BLaER1 treated with 17β-estradiol and CSF1 and Interleukin-3, amounts not matched to agents 10 nM and 100 nM (cell line): ENCODE measurements at regions not wholly inside any gene's neighbourhood (a gene's known extent, or its start where the extent isn't known, plus 50 kb on each side); places are given as distances from the start of the nearest gene placed in this dataset.
"Not testable (repeated sequence)": the region's sequence is repeated elsewhere in the genome, so short reads cannot be mapped to it uniquely, and the experiment has no call there.

Source experiments
- H3K27ac ChIP-seq, 11 experiments: shearing (Covaris generic); formaldehyde crosslinking; 2 replicates each; pipeline ENCODE4 v1.8.1; 2022
- H3K27me3 ChIP-seq, 11 experiments: shearing (Covaris generic); formaldehyde crosslinking; 2 replicates each; pipeline ENCODE4 v1.8.1; 2022
- H3K36me3 ChIP-seq, 11 experiments: shearing (Covaris generic); formaldehyde crosslinking; 2 replicates each; pipeline ENCODE4 v1.8.1; 2022
- H3K4me1 ChIP-seq, 10 experiments: shearing (Covaris generic); formaldehyde crosslinking; 2 replicates each; pipeline ENCODE4 v1.8.1; 2022
- H3K4me2 ChIP-seq, 11 experiments: shearing (Covaris generic); formaldehyde crosslinking; 2 replicates each; pipeline ENCODE4 v1.8.1; 2022
- H3K4me3 ChIP-seq, 10 experiments: shearing (Covaris generic); formaldehyde crosslinking; 2 replicates each; pipeline ENCODE4 v1.8.1; 2022
- H3K9ac ChIP-seq, 11 experiments: shearing (Covaris generic); formaldehyde crosslinking; 2 replicates each; pipeline ENCODE4 v1.8.1; 2022
- H3K9me3 ChIP-seq, 11 experiments: shearing (Covaris generic); formaldehyde crosslinking; replicated peaks in 1 of 11; 2 replicates each; pipeline ENCODE4 v1.8.1; 2022
- H4K20me1 ChIP-seq, 11 experiments: shearing (Covaris generic); formaldehyde crosslinking; 2 replicates each; pipeline ENCODE4 v1.8.1; 2022
- Cebpa-rat ChIP-seq, 11 experiments: shearing (Covaris generic); IDR thresholded peaks; 2 replicates each; pipeline ENCODE4 v1.8.1; 2022

DNA sequence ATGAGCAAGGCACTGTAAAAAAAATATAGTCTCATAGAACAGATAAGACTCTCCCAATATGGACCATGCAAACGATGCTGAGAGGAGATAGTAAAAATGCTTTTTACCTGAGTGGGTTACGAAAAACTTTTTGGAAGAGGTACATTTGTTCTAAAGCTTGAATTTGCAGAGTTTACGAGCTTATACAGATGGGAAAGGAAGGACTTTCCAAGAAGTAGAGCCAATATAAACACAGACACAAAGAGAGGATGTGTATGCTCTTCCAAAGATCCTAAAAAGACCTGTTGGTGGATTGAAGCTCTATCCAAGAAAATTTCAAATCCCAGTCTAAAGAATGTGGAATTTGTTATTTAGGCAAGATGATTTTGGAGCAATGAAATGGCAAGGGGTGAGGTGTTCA lies 127.1 kb upstream of the SLCO6A1 start:
- Histone ChIP-seq H3K4me1 (peaks cover 17 to 49% (median 34%) of the 10 kb centered on the region in 10 experiments), H3K36me3 (no peaks in the 10 kb centered on the region), H3K27me3 (no peaks in the 10 kb centered on the region), H3K9me3 (peaks cover 0 to 9% (median 6%) of the 10 kb centered on the region in 11 experiments; a peak in 16 of 22 replicates), H4K20me1 (no peaks in the 10 kb centered on the region), H3K4me3 (no peak overlapping the region), H3K9ac (no peak overlapping the region), H3K4me2 (no peak overlapping the region), H3K27ac (no peak overlapping the region)
- no peak for TF ChIP-seq Cebpa-rat (IDR thresholded peaks at IDR 0.05)

DNA sequence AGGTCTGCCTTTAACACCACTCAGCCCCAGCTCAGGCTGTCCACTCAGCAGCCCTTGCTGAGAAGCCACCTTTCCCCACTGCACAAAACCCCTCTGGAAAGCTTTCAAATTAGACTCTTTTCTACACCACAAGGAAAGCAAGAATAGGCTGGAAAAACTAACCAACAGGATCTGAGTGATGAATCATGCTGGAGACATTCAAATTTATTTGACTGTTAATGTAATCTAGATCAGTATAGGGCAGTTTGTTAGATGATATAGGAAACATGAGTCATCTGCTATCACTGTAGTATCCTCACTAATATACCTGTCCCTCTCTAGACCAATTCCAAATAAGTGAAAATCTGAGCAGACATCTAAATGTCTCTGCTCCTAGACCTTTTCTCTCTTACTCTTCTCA lies 127.8 kb upstream of the PAM start:
- Histone ChIP-seq H3K9ac (no peak overlapping the region), H3K4me3 (no peak overlapping the region), H3K36me3 (no peaks in the 10 kb centered on the region), H3K27me3 (no peaks in the 10 kb centered on the region), H4K20me1 (no peaks in the 10 kb centered on the region), H3K4me1 (peaks cover 17 to 44% (median 30%) of the 10 kb centered on the region in 10 experiments), H3K4me2 (peak overlapping the region in 10 of 11 experiments; percentile 36 to 70 (median 56); a peak in 20 of 22 replicates), H3K9me3 (peaks cover 0 to 12% (median 0%) of the 10 kb centered on the region in 11 experiments; a peak in 2 of 22 replicates), H3K27ac (peak overlapping the region in 5 of 11 experiments; percentile 60 to 84 (median 80); a peak in 10 of 22 replicates)
- no peak for TF ChIP-seq Cebpa-rat (IDR thresholded peaks at IDR 0.05)

DNA sequence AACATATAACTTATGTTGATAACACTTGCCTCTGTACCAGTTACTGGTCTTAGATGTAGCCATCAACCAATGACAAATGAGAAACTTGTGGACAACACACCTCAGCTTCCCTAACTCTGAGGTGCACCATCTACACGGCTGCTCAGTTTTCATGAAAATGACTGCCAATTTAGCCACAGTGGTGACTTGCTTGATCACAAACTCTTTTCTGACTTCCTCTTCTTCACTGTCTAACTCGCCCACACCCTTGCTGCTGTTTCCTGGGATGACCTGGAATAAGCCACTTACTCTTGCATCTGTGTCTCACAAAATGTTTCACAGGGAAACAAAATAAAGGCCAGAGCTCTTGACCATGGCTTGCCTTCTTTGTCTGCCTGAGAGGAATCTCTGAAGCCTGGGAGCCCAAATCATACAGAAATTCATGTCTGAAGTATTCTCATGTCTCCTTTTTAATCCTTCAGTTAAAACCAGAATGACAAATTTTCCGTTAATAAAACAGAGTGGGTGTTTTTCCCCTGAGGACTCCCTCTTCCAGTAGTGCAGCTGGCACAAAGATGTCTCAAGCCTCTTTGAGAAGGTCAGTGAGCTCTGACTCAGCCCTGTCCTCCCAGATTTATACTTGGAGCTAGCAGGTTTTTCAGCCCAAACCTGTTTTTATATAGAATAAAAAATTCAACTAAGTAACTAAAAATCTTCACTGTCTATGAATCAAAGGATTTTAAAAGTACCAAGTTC lies 126.5 kb upstream of the PAM start:
- peak overlapping the region in 10 of 11 experiments; percentile 38 to 84 (median 57); a peak in 18 of 22 replicates for H3K27ac ChIP-seq
- peaks cover 1 to 16% (median 3%) of the 10 kb centered on the region in 11 experiments; a peak in 13 of 22 replicates for H3K9me3 ChIP-seq
- peak overlapping the region in 8 of 11 experiments; percentile 2 to 77 (median 53); a peak in 12 of 22 replicates for H3K9ac ChIP-seq
- H4K20me1 ChIP-seq, result no peaks in the 10 kb centered on the region
- no peak for TF ChIP-seq Cebpa-rat (IDR thresholded peaks at IDR 0.05)
- no peaks in the 10 kb centered on the region for H3K27me3 ChIP-seq
- peak overlapping the region; percentile 39 to 70 (median 65) for H3K4me2 ChIP-seq
- H3K4me1 ChIP-seq, result peaks cover 15 to 33% (median 25%) of the 10 kb centered on the region in 10 experiments
- no peaks in the 10 kb centered on the region for H3K36me3 ChIP-seq
- H3K4me3 ChIP-seq, result no peak overlapping the region; a peak in 3 of 20 replicates

DNA sequence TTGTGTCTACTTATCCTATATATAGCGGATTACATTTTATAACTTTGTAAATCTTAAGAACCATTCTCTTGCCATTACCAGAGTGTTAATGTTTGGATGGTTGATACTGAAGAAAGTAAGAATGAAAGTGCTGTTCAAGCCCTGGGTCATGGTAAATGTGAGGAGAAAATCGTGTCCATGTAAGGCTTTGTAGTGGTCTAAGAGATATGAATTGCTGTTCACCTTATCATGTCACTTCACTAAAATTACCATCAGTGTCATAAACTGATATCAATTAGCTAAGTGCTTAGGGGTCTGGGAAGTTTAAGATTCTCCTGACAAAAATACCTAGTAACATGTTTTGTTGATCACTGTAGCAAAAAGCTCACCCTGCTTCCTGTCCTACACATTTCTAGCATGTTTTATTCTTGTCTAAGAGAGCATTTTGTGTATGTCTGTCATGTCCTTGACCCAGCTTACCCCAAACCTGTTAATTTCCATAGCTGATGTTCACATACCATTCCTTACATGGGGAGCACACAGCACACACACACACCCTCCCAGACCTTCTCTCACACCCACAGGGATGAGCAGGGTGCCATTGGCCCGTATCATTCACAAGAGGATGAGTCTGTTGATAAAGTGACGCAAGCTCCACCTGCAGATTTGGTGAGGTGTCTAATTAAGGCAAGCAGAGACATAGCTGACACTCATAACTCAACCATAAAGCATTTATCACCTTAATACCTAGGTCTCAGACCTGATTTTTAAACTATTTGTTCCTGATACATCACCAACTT lies 125.1 kb upstream of the PAM start:
- H3K27ac ChIP-seq, result peak overlapping the region in 3 of 11 experiments; percentile 57 to 80 (median 78); a peak in 7 of 22 replicates
- TF ChIP-seq Cebpa-rat (IDR thresholded peaks at IDR 0.05), result no peak
- H4K20me1 ChIP-seq, result no peaks in the 10 kb centered on the region
- H3K4me3 ChIP-seq, result no peak overlapping the region
- peaks cover 15 to 30% (median 25%) of the 10 kb centered on the region in 10 experiments for H3K4me1 ChIP-seq
- peak overlapping the region in 3 of 11 experiments; percentile 6 to 24 (median 12); a peak in 2 of 22 replicates for H3K4me2 ChIP-seq
- peaks cover 7 to 22% (median 9%) of the 10 kb centered on the region in 11 experiments; a peak in 14 of 22 replicates for H3K9me3 ChIP-seq
- no peaks in the 10 kb centered on the region for H3K27me3 ChIP-seq
- H3K36me3 ChIP-seq, result no peaks in the 10 kb centered on the region
- H3K9ac ChIP-seq, result no peak overlapping the region

DNA sequence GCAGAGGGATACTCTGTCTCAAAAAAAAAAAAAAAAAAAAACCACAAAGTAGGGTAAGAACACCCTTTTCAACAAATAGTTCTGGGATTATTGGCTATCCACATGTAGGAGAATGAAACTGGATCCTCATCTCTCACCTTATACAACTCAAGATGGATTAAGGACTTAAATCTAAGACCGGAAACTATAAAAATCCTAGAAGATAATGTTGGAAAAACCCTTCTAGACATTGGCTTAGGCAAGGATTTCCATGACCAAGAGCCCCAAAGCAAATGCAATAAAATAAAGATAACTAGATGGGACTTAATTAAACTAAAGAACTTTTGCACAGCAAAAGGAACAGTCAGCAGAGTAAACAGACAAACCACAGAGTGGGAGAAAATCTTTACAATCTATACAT lies 119.7 kb upstream of the PAM start:
- H3K9ac ChIP-seq, H3K36me3 ChIP-seq, H3K27me3 ChIP-seq, H3K27ac ChIP-seq, H4K20me1 ChIP-seq, H3K4me1 ChIP-seq, H3K4me2 ChIP-seq, H3K4me3 ChIP-seq: not testable (repeated sequence)
- H3K9me3 ChIP-seq, result peaks cover 7 to 22% (median 9%) of the 10 kb centered on the region in 11 experiments; a peak in 14 of 22 replicates

DNA sequence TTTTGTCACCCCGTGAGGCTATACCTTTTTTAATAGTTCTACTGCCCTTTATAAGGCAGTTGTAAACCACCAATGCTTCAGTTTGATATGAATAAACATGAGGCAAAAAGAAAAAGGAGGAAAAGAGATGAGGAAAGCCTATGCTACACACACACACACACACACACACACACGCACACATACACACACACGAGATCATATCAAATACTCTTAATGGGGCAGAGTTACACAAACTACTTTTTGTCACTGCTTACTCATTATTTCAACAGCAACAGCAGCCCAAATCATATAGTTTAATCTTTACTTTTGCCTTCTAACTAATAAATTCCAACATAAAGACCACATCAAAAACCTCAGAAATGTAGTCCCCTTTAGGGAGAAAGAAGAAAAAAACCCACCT lies 116.8 kb upstream of the PAM start:
- H3K4me3 ChIP-seq, result no peak overlapping the region
- H3K27ac ChIP-seq, result no peak overlapping the region
- H3K36me3 ChIP-seq, result no peaks in the 10 kb centered on the region
- H3K9ac ChIP-seq, result no peak overlapping the region
- H4K20me1 ChIP-seq, result no peaks in the 10 kb centered on the region
- no peak overlapping the region for H3K4me2 ChIP-seq
- H3K27me3 ChIP-seq, result no peaks in the 10 kb centered on the region
- H3K4me1 ChIP-seq, result no peaks in the 10 kb centered on the region
- no peak for TF ChIP-seq Cebpa-rat (IDR thresholded peaks at IDR 0.05)
- H3K9me3 ChIP-seq, result peaks cover 7 to 19% (median 11%) of the 10 kb centered on the region in 11 experiments; a peak in 16 of 22 replicates

DNA sequence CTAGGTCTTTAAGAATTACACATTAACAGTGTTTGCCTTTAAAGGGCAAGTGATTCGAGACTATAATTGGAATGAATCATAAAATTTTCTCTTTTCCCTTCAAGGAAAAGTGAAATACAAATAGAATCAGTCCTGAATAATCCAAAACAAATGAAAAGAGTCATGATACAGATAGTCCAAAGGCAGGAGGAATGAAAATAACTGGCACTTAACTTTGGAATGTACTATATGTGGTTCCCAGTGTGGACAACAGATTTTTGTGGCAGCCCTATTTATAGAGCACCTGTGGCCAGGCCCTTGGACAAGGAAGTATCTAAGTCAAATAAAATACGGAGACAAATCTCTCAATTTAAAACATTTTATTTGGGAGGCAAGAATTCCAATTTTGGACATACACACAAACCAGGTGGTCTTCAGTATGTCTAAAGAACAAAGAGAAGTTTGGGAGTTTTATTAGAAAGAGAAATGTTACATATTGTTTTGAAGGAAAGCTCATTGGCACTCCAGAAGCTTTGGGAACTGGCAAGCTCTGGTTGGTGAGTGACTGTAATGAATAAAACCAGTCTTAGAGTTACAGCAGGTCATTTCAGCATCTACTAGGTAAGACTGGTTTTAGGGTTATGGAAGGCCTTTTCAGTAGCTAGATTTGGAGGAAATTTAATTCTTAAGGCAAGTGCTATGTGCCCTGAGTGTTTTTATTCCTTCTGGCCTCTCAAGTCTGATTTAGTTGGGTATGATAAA lies 116.0 kb upstream of the PAM start:
- Histone ChIP-seq H3K27ac (no peak overlapping the region), H3K27me3 (no peaks in the 10 kb centered on the region), H4K20me1 (no peaks in the 10 kb centered on the region), H3K9me3 (peaks cover under 1 to 12% (median 7%) of the 10 kb centered on the region in 11 experiments; a peak in 15 of 22 replicates), H3K36me3 (no peaks in the 10 kb centered on the region), H3K4me2 (no peak overlapping the region), H3K4me1 (no peaks in the 10 kb centered on the region), H3K9ac (no peak overlapping the region), H3K4me3 (no peak overlapping the region)
- TF ChIP-seq Cebpa-rat (IDR thresholded peaks at IDR 0.05), result no peak

DNA sequence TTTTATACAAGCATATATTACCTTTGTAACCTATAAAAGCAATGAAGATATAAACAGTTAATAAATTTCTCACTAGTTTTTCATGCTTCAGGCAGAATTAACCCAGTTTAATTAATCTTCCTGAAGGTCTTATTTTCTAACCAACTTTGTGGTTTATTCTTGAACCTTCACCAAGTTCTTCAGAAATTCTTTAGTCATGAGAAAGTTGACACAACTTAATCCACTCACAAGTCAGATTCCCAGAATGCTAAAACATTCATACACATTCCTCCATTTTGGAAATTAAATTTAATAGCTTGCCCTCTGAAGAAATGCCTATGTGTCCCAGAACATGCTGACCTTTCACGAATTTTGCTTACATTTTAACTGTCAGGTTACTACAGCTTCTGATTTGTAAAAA lies 105.4 kb upstream of the PAM start:
- Histone ChIP-seq H3K9me3 (0 out of 22 replicates have a peak, but pooled peaks cover 0 to 5% (median 0%) of the 10 kb centered on the region in 11 experiments), H3K4me2 (no peak overlapping the region), H3K27me3 (no peaks in the 10 kb centered on the region), H4K20me1 (no peaks in the 10 kb centered on the region), H3K9ac (no peak overlapping the region), H3K27ac (no peak overlapping the region), H3K4me1 (no peaks in the 10 kb centered on the region), H3K4me3 (no peak overlapping the region), H3K36me3 (no peaks in the 10 kb centered on the region)
- no peak for TF ChIP-seq Cebpa-rat (IDR thresholded peaks at IDR 0.05)

DNA sequence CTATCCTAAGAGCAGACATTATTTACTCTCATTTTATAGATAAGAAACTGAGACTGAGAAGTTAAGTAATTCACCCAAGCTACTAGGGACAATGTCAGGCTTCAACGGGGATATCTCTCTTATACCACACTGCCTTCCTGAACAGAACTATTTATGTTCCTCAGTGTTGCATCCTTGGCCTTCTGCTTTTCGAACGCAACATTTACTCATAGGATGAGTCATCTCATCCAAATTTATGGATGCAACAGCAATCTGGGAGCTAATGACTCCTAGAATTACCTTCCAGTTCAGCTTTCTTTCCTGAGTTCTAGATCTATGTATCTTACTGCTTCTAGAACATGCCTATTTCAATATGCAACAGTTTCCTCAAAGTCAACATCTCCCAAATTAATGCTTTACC lies 103.6 kb upstream of the PAM start:
- no peak for TF ChIP-seq Cebpa-rat (IDR thresholded peaks at IDR 0.05)
- no peaks in the 10 kb centered on the region for H3K27me3 ChIP-seq
- H3K9me3 ChIP-seq, result 0 out of 22 replicates have a peak, but pooled peaks cover 0 to 4% (median 0%) of the 10 kb centered on the region in 11 experiments
- H3K4me2 ChIP-seq, result no peak overlapping the region
- H4K20me1 ChIP-seq, result no peaks in the 10 kb centered on the region
- no peak overlapping the region for H3K4me3 ChIP-seq
- no peak overlapping the region for H3K27ac ChIP-seq
- no peak overlapping the region for H3K9ac ChIP-seq
- H3K4me1 ChIP-seq, result no peaks in the 10 kb centered on the region
- H3K36me3 ChIP-seq, result no peaks in the 10 kb centered on the region
